ENCODE measurements at regions not wholly inside any gene's neighbourhood (a gene's known extent, or its start where the extent isn't known, plus 50 kb on each side); places are given as distances from the start of the nearest gene placed in this dataset.

DNA sequence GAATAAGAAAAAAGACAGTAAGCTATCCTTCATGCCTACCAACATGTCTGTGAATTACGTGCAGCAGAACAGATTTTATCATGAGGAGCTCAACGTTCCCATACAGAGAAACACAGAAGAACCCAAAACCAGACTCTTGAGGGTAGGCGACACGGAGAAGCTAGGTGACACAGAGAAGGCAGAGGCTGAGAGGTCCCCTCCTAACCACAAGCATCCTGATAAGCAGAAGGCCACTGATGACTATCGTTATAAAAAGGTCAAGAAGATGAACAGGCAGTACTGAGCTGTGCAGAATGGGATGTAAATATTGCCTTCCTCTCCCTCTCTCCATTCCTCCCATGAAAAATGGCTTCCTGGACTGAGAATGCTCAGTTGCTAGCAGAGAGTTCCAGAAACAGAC lies 350.2 kb upstream of the BOD1L1 start:
- Histone ChIP-seq H3K4me3 (no peak overlapping the region), H3K36me3 (no peaks in the 10 kb centered on the region), H3K4me1 (no peaks in the 10 kb centered on the region), H3K27ac (no peak overlapping the region), H3K27me3 (ENCODE audit: low read depth) (no peaks in the 10 kb centered on the region), H3K9me3 (no peaks in the 10 kb centered on the region)
- ATAC-seq (no peak), DNase-seq (no peak)
- TF ChIP-seq, protein P1, sequence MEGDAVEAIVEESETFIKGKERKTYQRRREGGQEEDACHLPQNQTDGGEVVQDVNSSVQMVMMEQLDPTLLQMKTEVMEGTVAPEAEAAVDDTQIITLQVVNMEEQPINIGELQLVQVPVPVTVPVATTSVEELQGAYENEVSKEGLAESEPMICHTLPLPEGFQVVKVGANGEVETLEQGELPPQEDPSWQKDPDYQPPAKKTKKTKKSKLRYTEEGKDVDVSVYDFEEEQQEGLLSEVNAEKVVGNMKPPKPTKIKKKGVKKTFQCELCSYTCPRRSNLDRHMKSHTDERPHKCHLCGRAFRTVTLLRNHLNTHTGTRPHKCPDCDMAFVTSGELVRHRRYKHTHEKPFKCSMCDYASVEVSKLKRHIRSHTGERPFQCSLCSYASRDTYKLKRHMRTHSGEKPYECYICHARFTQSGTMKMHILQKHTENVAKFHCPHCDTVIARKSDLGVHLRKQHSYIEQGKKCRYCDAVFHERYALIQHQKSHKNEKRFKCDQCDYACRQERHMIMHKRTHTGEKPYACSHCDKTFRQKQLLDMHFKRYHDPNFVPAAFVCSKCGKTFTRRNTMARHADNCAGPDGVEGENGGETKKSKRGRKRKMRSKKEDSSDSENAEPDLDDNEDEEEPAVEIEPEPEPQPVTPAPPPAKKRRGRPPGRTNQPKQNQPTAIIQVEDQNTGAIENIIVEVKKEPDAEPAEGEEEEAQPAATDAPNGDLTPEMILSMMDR (IDR thresholded peaks at IDR 0.05): no peak
- intact Hi-C loops (cut with DNase I): no loop called here

DNA sequence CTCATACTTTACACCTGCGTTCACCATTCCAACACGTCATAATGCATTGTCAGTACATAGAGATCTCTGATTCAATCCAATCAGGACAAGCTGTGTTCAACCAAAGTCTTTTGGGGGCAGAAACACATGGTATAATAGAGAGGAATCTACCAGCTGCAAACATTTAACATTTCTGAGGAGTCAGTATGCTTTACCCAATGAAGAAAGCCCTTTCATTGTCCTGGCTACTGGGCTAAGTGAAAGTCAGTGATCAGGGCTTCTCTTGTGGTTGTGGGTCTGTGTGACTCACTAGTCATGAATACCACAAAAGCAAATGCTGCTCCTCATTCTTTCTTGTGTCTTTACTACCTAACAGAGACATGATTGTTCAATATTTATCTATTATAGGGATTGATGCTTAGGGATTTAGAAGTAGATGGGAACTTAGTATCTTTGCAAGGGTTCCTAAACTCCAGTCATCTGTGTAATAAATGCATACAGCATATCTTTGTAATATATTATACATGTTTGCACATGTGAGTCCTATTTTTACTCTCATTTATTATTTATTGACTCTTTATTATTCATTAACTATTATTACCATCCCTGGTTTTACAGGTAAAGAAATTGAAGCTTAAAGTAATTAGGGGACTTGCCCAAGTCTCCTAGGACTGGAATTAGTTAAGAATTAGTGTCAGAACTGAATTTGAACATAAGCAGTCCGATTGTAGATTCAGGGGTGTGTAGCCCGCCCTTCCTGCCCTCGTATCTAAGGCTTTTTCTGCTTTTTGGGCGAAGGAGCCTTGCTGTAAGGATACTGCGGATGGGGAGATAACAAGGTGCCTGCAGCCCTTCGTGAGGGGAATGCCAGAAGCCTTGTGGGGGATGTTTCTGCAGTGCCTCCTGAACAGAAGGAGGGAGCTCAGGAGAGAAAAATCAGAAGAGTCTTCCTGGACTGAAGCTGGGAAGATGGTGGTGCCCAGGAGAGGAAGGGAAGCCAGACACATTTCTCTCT lies 353.1 kb upstream of the BOD1L1 start:
- ATAC-seq (no peak), DNase-seq (no peak)
- H3K27ac ChIP-seq: no peak overlapping the region
- H3K27me3 ChIP-seq (ENCODE audit: low read depth): no peaks in the 10 kb centered on the region
- H3K9me3 ChIP-seq: no peaks in the 10 kb centered on the region
- intact Hi-C loops (cut with DNase I): no loop called here
- TF ChIP-seq, protein P1 (IDR thresholded peaks at IDR 0.05): no peak
- H3K4me1 ChIP-seq: no peaks in the 10 kb centered on the region
- no peaks in the 10 kb centered on the region for H3K36me3 ChIP-seq
- no peak overlapping the region for H3K4me3 ChIP-seq

DNA sequence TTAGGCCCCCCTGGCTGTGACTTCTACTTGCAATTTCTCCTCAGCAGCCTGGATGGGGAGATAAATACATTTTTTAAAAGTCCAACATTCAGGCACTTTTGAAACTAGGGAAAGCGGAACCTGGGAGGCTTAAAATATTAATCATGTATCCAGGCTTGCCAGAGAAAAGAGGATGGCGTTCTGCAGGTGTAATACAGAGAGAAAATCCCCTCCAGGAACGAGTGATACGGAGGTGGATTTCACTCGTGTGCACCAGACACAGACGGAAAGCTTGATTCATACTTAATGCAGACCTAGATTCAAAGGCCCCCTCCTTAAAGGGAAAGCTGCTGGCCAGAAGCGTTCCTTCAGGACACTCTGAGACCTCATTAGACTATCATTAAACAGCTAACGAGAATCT lies 354.0 kb upstream of the BOD1L1 start:
- DNase-seq: no peak
- Histone ChIP-seq H3K4me3 (no peak overlapping the region), H3K36me3 (no peaks in the 10 kb centered on the region), H3K27me3 (ENCODE audit: low read depth) (no peaks in the 10 kb centered on the region), H3K4me1 (no peaks in the 10 kb centered on the region), H3K9me3 (no peaks in the 10 kb centered on the region), H3K27ac (no peak overlapping the region)
- no peak for ATAC-seq
- intact Hi-C loops (cut with DNase I): no loop called here
- TF ChIP-seq, protein P1 (IDR thresholded peaks at IDR 0.05): no peak

DNA sequence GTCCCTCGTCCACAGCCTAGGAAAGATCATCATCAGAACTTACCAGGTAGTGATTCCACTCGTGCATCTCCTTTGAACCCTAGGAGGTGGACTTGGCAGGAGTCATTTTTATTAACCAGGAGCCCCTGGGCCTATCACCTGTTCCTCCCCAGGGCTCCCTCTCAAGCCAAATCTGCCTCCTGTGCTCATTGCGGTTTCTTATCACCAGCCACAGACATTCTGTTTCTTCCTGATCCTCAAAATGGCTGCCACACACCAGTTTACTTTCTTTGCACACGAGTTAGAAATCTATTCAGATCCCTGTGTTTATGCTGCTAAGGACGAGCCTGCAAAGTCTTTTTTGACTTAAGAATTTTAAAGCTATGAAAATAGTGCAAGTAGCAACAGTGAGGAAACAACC lies 354.5 kb upstream of the BOD1L1 start:
- Histone ChIP-seq H3K4me1 (no peaks in the 10 kb centered on the region), H3K27me3 (ENCODE audit: low read depth) (no peaks in the 10 kb centered on the region), H3K36me3 (no peaks in the 10 kb centered on the region), H3K27ac (no peak overlapping the region), H3K9me3 (no peaks in the 10 kb centered on the region), H3K4me3 (no peak overlapping the region)
- intact Hi-C loops (cut with DNase I): no loop called here
- TF ChIP-seq, protein P1 (IDR thresholded peaks at IDR 0.05): no peak
- DNase-seq: no peak
- no peak for ATAC-seq

GRCh38 chr4:13983189-13983790 lies 355.8 kb upstream of the BOD1L1 start:
- Histone ChIP-seq H3K36me3 (no peaks in the 10 kb centered on the region), H3K4me1 (no peaks in the 10 kb centered on the region), H3K9me3 (no peaks in the 10 kb centered on the region), H3K4me3 (no peak overlapping the region), H3K27me3 (ENCODE audit: low read depth) (no peaks in the 10 kb centered on the region), H3K27ac (no peak overlapping the region)
- TF ChIP-seq, protein P1 (IDR thresholded peaks at IDR 0.05): no peak
- ATAC-seq: no peak
- intact Hi-C loops (cut with DNase I): no loop called here
- DNase-seq: no peak

All from lower lobe of right lung (tissue), 2 donors.